ENCODE measurements at regions not wholly inside any gene's neighbourhood (a gene's known extent, or its start where the extent isn't known, plus 50 kb on each side); places are given as distances from the start of the nearest gene placed in this dataset.

DNA sequence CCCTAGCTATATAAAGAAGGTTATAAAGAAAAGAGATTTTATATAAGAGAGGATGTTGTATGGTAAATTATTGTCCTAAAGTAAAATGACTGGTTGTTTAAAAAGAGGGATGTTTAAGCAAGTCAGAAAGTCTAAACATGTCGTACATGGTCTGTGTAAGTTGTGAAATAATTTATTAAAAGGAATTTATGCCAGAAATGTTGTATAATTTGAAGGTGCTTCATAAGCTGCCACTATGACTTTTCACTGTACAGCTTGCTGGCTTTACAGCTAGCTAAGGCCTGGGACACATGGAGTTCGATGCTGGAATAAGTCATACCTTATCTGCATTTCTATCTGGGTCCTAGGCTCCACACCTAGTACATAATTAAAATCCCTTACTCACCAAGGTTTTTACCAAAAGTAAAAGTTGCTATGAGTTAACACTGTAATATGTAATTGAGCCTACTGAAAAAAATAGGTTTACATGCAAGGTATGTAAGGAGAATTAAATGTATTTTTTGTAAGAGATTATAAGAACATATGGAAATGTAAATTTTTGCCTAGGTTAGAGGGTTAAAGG is 59.0 kb upstream of the EDEM3 start:
- DNase-seq: peak; percentile 12

DNA sequence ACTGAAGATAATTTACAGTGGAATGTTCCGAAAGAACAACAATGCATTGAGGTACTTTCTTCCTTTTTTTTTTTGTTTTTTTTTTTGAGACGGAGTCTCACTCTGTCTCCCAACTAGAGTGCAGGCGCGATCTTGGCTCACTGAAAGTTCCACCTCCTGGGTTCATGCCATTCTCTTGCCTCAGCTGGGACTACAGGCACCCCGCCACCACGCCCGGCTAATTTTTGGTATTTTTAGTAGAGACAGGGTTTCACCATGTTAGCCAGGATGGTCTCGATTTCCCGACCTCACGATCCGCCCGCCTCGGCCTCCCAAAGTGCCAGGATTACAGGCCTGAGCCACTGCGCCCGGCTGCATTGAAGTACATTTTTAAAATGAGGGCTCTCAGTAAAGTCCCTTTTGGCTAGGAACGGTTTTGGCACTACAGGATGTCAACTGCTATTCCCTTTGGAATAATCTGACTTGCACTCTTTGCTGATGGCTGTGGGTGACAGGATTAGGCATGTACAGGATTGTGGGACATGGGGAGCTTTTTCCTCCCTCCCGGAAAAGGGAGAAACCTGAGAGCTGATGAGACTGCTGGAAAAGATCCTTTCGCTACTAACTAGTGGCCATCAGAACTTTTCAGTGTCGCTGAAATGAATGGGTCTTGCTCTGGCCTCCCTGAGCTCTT is 56.9 kb upstream of the EDEM3 start:
- DNase-seq: no peak

DNA sequence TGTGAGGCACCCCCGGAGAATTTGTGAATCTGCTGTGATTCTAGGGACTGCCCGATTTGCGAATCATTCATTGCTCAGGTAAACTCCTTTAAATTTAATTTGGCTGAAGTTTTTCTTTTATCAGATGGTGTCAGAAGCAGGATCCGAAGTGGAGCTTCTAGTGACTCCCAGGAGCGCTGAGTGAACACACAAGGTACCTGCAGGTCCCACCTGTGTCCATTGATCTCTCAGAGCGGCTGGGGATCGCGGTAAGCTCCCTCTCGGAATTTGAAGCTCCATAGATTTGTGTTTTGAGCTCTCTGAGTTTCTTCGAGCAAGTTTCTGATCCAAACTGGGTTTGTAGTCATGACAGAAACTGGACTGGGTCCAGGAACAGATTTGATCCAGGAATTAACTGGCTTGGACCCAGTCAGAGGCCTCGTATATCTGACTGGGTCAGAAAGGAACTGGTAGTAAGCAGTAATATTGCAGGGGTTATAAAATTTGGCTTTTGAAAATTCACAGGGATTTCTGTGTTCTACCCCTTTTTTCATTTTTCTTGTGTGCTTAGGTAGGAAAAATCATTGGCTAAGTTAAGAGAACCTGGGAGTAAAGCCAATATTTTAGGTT is 56.2 kb upstream of the EDEM3 start:
- DNase-seq: no peak

DNA sequence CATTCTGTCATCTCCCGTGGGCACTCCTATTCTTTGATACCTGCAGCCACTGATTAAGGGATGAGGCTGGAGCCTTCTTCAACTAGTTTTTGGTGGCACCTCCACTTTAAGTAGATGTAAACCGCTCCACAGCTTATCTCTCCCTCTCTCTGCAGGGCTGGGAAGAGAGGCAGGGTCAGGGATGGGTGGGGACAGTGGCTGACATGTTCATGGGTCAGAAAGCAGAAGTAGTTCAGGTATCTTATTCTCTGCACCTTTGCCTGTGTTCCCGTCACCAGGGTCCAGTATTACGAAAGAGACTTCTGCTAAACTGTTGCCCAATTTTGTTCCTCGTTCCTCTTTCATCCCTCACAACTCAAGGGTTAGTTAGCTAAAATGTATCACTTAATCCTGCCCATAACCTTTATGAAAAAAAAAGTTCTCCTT is 51.7 kb upstream of the EDEM3 start:
- DNase-seq: peak; percentile 90

DNA sequence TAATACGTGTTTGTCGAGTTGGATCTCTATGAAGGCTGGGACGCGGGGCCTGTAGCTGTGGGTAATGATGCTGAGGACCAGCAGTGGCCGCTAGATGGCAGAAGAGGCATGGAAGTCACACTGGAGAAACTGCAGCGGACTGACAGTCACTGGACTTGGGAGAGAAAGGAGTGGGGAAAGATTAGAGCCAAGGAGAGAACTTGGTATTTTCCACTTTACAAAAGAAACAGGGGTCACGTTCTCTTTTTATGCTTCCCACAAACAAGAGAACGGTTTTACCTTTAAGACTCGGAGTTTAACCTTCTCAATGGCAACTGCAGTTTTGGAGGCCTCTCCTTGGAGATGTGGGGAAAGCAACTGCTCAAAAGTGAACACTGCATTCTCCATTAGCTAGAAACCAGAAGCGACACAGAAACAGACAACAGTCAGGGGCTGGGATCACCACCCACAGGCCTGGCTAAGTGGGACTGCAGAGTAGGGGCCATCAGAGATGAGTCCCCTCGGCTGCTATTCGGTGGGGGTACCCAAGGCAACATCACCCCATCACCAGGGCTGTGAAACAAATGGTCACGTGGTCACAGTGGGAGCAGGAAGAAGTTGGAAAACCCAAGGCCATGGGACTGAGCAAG is 51.1 kb upstream of the EDEM3 start:
- DNase-seq: peak; percentile 92
